PC-3 (cell line): ENCODE measurements at regions not wholly inside any gene's neighbourhood (a gene's known extent, or its start where the extent isn't known, plus 50 kb on each side); places are given as distances from the start of the nearest gene placed in this dataset.
"Not testable (repeated sequence)": the region's sequence is repeated elsewhere in the genome, so short reads cannot be mapped to it uniquely, and the experiment has no call there.

ENCODE experiments used
- ATAC-seq: fragments of 200-7000 bp; cut with Tn5 transposase; 2 replicates; pipeline ENCODE4 v1.9.1; 2020; ENCODE audit warnings: mild to moderate bottlenecking, moderate library complexity
- BruUV-seq: library from RNA; stranded (reverse); fragments of 400-500 nt; replicated peaks from 2 replicates; lab custom pipeline; 2021; lab: Mats Ljungman, UMichigan
- CTCF ChIA-PET: fragments of 300-600 bp; sonication (Branson Sonifier 250); formaldehyde crosslinking; loops from one replicate; lab custom pipeline; 2022; ENCODE audit warnings: antibody characterized with exemption; lab: Charles Lee
- POLR2A ChIA-PET: fragments of 300-600 bp; sonication (Branson Sonifier 250); formaldehyde crosslinking; loops from one replicate; lab custom pipeline; 2022; ENCODE audit warnings: antibody characterized with exemption; ENCODE audit not compliant: unreplicated experiment; lab: Charles Lee
- DNase-seq: peaks from one replicate; pipeline ENCODE4 v3.0.0-alpha.2; 2015
- H2AFZ ChIP-seq: fragments of 300-600 bp; sonication (generic); 2 replicates; pipeline ENCODE4 v1.6.0; 2016; ENCODE audit warnings: antibody characterized with exemption, low read length
- H3F3A ChIP-seq: fragments of 300-600 bp; sonication (generic); one replicate; pipeline ENCODE4 v1.6.0; 2017; ENCODE audit warnings: antibody characterized with exemption, low read length, control low read depth, mild to moderate bottlenecking; ENCODE audit not compliant: unreplicated experiment
- H3K27ac ChIP-seq: fragments of 300-600 bp; sonication (generic); 2 replicates; pipeline ENCODE4 v1.5.1; 2016; ENCODE audit warnings: mild to moderate bottlenecking, low read length
- H3K27me3 ChIP-seq: fragments of 300-600 bp; sonication (generic); 2 replicates; pipeline ENCODE4 v1.6.1; 2016; ENCODE audit warnings: low read length, mixed read lengths
- H3K36me3 ChIP-seq: fragments of 300-600 bp; sonication (generic); 2 replicates; pipeline ENCODE4 v1.6.1; 2016; ENCODE audit warnings: low read depth, mixed run types, low read length, mixed read lengths
- H3K4me1 ChIP-seq: fragments of 300-600 bp; sonication (generic); 2 replicates; pipeline ENCODE4 v1.5.1; 2016; ENCODE audit warnings: low read length; ENCODE audit not compliant: insufficient read depth
- H3K4me2 ChIP-seq: fragments of 300-600 bp; sonication (generic); 2 replicates; pipeline ENCODE4 v1.6.0; 2016; ENCODE audit warnings: low read length
- H3K4me3 ChIP-seq: fragments of 300-600 bp; sonication (generic); 2 replicates; pipeline ENCODE4 v1.5.1; 2016; ENCODE audit warnings: mild to moderate bottlenecking, low read length, mixed read lengths
- H3K79me2 ChIP-seq: fragments of 300-600 bp; sonication (generic); 2 replicates; pipeline ENCODE4 v1.6.1; 2017; ENCODE audit warnings: low read length, mixed read lengths
- H3K9ac ChIP-seq: fragments of 300-600 bp; sonication (generic); 2 replicates; pipeline ENCODE4 v1.6.0; 2016; ENCODE audit warnings: mild to moderate bottlenecking, low read length
- H3K9me2 ChIP-seq: fragments of 300-600 bp; sonication (generic); replicated peaks from 2 replicates; pipeline ENCODE4 v1.6.1; 2016; ENCODE audit warnings: mixed run types, low read length, mixed read lengths
- H3K9me3 ChIP-seq: fragments of 300-600 bp; sonication (generic); 2 replicates; pipeline ENCODE4 v1.6.1; 2016; ENCODE audit warnings: low read length, mixed read lengths
- H4K20me1 ChIP-seq: fragments of 300-600 bp; sonication (generic); 2 replicates; pipeline ENCODE4 v1.6.1; 2016; ENCODE audit warnings: low read length, mixed read lengths
- EZH2 ChIP-seq: fragments of 300-600 bp; sonication (generic); IDR thresholded peaks from one replicate; pipeline ENCODE4 v1.6.1; 2017; ENCODE audit warnings: antibody characterized with exemption, mild to moderate bottlenecking, low read length; ENCODE audit not compliant: unreplicated experiment
- EZH2phosphoT487 ChIP-seq: fragments of 300-600 bp; sonication (generic); IDR thresholded peaks from 2 replicates; pipeline ENCODE4 v1.6.1; 2018; ENCODE audit warnings: mild to moderate bottlenecking, antibody characterized with exemption, low read length, borderline replicate concordance
- intact Hi-C: fragments of 100-400 bp; cut with micrococcal nuclease; formaldehyde crosslinking; loops from 2 replicates; pipeline ENCODE4 v1.9.0; 2023
- TF ChIP-seq, protein P1 (sequence below): fragments of 300-600 bp; sonication (generic); conservative IDR thresholded peaks from 2 replicates; pipeline ENCODE4 v1.5.1; 2017; ENCODE audit warnings: antibody characterized with exemption, low read depth, mild to moderate bottlenecking, low read length

GRCh38 chr6:112946051-112946450 is 598.9 kb downstream of the RFPL4B start:
- ATAC-seq (no peak), DNase-seq (no peak)
- no peaks in the 10 kb centered on the region for H3K27me3 ChIP-seq
- H3K27ac ChIP-seq, result no peak overlapping the region
- H3K36me3 ChIP-seq, result no peaks in the 10 kb centered on the region
- no peaks in the 10 kb centered on the region for H3K4me1 ChIP-seq
- ChIA-PET CTCF (no interaction called here), POLR2A (interaction anchor here (0.7 kb wide), 1 partner anchor 564 kb away, joined by 5 read pairs; no protein-coding TSS in a partner anchor)
- BruUV-seq, result no TSS peak
- no peak overlapping the region for H3K9ac ChIP-seq
- intact Hi-C loops, result no loop called here
- H2AFZ ChIP-seq, result no peak overlapping the region
- no peaks in the 10 kb centered on the region for H4K20me1 ChIP-seq
- H3K4me3 ChIP-seq, result no peak overlapping the region
- H3F3A ChIP-seq, result no peaks in the 10 kb centered on the region
- no peaks in the 10 kb centered on the region for H3K9me2 ChIP-seq
- H3K9me3 ChIP-seq, result no peaks in the 10 kb centered on the region
- H3K4me2 ChIP-seq, result no peak overlapping the region
- no peaks in the 10 kb centered on the region for H3K79me2 ChIP-seq
- TF ChIP-seq EZH2, result no peak
- TF ChIP-seq, protein P1, sequence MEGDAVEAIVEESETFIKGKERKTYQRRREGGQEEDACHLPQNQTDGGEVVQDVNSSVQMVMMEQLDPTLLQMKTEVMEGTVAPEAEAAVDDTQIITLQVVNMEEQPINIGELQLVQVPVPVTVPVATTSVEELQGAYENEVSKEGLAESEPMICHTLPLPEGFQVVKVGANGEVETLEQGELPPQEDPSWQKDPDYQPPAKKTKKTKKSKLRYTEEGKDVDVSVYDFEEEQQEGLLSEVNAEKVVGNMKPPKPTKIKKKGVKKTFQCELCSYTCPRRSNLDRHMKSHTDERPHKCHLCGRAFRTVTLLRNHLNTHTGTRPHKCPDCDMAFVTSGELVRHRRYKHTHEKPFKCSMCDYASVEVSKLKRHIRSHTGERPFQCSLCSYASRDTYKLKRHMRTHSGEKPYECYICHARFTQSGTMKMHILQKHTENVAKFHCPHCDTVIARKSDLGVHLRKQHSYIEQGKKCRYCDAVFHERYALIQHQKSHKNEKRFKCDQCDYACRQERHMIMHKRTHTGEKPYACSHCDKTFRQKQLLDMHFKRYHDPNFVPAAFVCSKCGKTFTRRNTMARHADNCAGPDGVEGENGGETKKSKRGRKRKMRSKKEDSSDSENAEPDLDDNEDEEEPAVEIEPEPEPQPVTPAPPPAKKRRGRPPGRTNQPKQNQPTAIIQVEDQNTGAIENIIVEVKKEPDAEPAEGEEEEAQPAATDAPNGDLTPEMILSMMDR, result no peak
- no peak for TF ChIP-seq EZH2phosphoT487

GRCh38 chr6:112947507-112947906 is 600.4 kb downstream of the RFPL4B start:
- no peak for ATAC-seq
- no TSS peak for BruUV-seq
- Histone ChIP-seq H3K4me3 (no peak overlapping the region), H3F3A (no peaks in the 10 kb centered on the region), H3K36me3 (no peaks in the 10 kb centered on the region), H3K4me1 (peaks cover 6% of the 10 kb centered on the region; the same call in 1 of the 2 replicates), H4K20me1 (no peaks in the 10 kb centered on the region), H3K4me2 (no peak overlapping the region), H3K9me3 (no peaks in the 10 kb centered on the region), H3K79me2 (no peaks in the 10 kb centered on the region), H2AFZ (no peak overlapping the region), H3K27me3 (no peaks in the 10 kb centered on the region), H3K9ac (no peak overlapping the region), H3K9me2 (no peaks in the 10 kb centered on the region), H3K27ac (no peak overlapping the region)
- intact Hi-C loops, result no loop called here
- ChIA-PET POLR2A (no interaction called here), CTCF (no interaction called here)
- no peak for DNase-seq
- TF ChIP-seq, protein P1, result no peak
- TF ChIP-seq EZH2 (no peak), EZH2phosphoT487 (no peak)

- POLR2A ChIA-PET, result no interaction called here
- TF ChIP-seq, protein P1, result no peak
- TF ChIP-seq EZH2phosphoT487, result no peak
- no peak for TF ChIP-seq EZH2
- H4K20me1 ChIP-seq, result no peaks in the 10 kb centered on the region
- no peaks in the 10 kb centered on the region for H3F3A ChIP-seq
- no peak overlapping the region for H3K4me2 ChIP-seq
- no peak overlapping the region for H3K4me3 ChIP-seq
- intact Hi-C loops, result no loop called here
- no peaks in the 10 kb centered on the region for H3K36me3 ChIP-seq
- ATAC-seq, result no peak
- no peak overlapping the region for H3K9ac ChIP-seq
- H3K9me3 ChIP-seq, result no peaks in the 10 kb centered on the region
- CTCF ChIA-PET, result no interaction called here
- H3K79me2 ChIP-seq, result no peaks in the 10 kb centered on the region
- H2AFZ ChIP-seq, result no peak overlapping the region
- peaks cover 7% of the 10 kb centered on the region; the same call in 1 of the 2 replicates for H3K4me1 ChIP-seq
- BruUV-seq, result no TSS peak
- no peaks in the 10 kb centered on the region for H3K27me3 ChIP-seq
- DNase-seq, result peak; percentile 34
- no peaks in the 10 kb centered on the region for H3K9me2 ChIP-seq
- no peak overlapping the region for H3K27ac ChIP-seq
Observed at GRCh38 chr6:112951829-112952228, 604.7 kb downstream of the RFPL4B start.

DNA sequence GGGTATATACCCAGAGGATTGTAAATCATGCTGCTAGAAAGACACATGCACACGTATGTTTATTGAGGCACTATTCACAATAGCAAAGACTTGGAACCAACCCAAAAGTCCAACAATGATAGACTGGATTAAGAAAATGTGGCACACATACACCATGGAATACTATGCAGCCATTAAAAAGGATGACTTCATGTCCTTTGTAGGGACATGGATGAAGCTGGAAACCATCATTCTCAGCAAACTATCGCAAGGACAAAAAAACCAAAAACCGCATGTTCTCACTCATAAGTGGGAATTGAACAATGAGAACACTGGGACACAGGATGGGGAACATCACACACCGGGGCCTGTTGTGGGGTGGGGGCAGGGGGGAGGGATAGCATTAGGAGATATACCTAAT is 608.6 kb downstream of the RFPL4B start:
- H4K20me1 ChIP-seq, H3K27ac ChIP-seq, H3K79me2 ChIP-seq, H3K9ac ChIP-seq, H3K9me2 ChIP-seq, ATAC-seq, H3K36me3 ChIP-seq, H3K4me2 ChIP-seq, H3K9me3 ChIP-seq, CTCF ChIA-PET, H3K4me3 ChIP-seq, BruUV-seq, DNase-seq, H2AFZ ChIP-seq, H3K27me3 ChIP-seq, H3F3A ChIP-seq, POLR2A ChIA-PET, intact Hi-C loops: not testable (repeated sequence)
- peaks cover 11% of the 10 kb centered on the region; the same call in 1 of the 2 replicates for H3K4me1 ChIP-seq
